Head of caudate nucleus (tissue), 42 donors: ENCODE measurements at regions not wholly inside any gene's neighbourhood (a gene's known extent, or its start where the extent isn't known, plus 50 kb on each side); places are given as distances from the start of the nearest gene placed in this dataset.
"Not testable (repeated sequence)": the region's sequence is repeated elsewhere in the genome, so short reads cannot be mapped to it uniquely, and the experiment has no call there.

ENCODE experiments used
- DNase-seq, 42 donors: peaks; one replicate each; pipeline versions ENCODE4 v3.0.0 to v3.0.0-alpha.2; 2020 to 2021; ENCODE audit warnings: mixed read lengths in 7 of 42
- intact Hi-C: fragments of 100-400 bp; cut with DNase I; formaldehyde crosslinking; loops from one replicate; pipeline ENCODE4 v1.15.0; 2022

DNA sequence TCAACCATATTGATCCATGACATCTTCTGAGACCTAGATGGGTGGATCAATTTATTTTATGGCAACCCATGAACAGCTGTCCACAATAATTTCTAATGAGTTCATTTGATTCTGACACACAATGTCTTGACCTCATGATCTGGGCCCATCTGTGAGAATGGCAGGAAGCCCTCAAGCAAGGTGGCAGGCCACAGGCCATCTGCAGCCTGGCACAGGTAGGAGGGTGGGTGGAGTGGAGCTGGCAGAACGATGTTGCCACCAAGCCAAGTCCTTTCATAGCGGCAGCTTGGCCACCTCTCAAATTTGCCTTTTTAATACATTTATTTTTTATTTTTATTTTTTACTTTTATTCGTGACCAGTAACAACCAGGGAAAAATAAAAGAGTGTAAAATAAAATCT lies 1181.6 kb upstream of the SORCS1 start:
- DNase-seq: no peak
- intact Hi-C loops: no loop called here

DNA sequence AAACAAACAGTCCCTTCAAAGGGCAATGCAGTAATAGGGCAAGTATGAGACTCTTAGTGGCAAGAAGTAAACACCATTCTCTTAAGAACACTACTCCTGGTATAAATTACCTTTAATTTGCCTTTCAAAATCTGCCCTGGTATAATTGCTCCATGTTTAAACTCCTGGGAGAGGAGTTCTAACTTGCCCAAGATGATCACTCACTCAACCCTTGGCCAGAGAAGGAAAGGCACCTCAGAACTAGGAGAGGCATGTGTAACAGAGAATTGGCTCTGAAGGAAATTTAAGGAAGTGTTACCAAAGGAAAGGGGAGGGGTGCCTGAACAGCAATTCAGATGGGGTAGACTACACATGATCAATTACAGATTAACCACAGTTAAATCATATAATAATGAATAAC lies 1173.6 kb upstream of the SORCS1 start:
- no peak for DNase-seq
- intact Hi-C loops: no loop called here

DNA sequence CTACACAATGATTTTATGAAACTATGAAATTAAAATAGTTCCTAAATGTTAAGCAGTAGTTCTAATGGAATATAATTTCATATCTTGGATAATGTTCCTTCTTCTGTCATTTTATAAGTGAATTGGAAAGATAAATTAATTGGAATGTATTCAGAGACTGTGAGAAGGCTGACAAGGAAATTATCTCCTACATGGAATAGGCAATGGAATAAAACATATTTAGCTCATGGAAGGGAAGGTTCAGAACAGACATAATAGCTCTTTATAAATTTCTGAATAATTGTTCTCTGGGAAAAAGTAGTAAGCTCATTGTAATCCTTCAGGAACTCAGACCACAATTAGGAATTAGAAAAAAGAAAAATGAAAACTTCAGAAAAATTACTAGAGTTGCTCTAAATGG lies 1172.3 kb upstream of the SORCS1 start:
- no peak for DNase-seq
- intact Hi-C loops: no loop called here

DNA sequence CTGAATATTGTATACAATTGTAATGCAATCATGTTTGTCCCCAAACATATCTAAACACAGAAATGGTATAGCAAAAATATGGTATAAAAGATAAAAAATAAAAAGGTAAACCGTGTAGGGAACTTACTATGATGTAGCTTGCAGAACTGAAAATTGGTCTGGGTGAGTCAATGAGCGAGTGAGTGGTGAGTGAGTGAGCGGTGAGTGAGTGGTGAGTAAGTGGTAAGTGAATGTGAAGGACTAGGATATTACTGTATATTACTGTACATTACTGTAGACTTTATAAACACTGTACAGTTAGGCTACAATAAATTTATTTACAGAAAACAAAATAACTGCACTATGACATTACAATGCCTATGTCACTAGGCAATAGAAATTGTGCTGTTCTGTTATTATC lies 1163.2 kb upstream of the SORCS1 start:
- DNase-seq: no peak
- intact Hi-C loops: no loop called here

DNA sequence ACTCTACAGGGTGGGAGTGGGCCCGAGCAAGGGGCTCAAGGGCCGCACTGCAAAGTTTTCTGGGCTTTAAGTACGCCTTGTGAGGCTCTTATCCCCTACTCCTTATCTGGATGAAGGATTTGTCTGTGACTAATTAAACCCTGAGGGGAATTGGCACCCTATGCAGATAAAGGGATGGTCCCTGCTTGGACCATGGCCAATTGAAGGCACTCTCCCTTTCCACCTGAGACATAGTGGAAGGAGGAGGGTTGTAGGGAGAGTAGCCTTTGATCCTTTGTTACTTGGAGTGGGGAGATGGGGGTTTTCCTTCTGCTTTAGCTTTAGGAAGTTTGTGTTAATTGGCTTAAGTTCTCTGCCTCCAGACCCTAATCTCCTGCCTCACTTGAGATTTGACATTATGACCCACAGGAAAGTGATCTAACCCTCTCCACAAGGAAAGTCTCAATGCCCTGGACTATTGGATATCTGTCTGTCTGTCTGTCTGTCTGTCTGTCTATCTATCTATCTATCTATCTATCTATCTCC lies 1158.8 kb upstream of the SORCS1 start:
- intact Hi-C loops: no loop called here
- no peak for DNase-seq

DNA sequence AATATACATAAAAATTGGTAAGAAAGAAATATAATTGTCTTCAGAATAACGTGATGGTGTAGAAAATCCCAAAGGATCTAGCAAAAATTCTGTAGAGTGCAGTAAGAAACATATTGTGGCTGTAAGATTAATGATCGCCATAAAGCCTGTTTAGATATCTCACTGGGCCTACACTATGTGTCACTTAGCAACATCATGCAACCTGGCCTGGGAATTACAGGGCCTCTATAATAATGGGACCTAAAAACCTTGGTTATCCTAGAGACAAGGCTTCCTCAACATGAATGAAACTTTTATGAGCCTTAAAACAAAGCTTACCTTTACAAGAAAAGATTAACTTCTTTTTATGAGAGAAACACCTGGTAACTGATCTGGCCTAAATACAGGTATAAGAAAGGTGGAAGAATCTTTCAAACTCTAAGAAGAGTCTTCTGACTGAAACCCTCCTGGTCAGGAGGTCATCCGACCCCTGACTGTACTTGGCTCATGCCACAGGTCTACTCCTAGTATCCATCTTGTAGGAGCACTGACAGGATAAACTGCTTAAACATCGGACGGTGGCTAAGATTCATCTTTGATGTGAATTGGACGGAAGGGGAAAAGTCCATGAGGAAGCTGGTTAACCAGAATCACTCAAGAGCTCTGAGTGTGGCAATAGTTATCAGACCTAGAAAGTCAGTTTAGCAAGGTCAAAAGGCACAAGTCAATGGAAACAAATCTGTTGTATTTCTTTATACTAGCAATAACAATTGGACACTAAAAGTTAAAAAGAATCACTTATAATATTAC lies 1155.1 kb upstream of the SORCS1 start:
- DNase-seq: no peak
- intact Hi-C loops: no loop called here

DNA sequence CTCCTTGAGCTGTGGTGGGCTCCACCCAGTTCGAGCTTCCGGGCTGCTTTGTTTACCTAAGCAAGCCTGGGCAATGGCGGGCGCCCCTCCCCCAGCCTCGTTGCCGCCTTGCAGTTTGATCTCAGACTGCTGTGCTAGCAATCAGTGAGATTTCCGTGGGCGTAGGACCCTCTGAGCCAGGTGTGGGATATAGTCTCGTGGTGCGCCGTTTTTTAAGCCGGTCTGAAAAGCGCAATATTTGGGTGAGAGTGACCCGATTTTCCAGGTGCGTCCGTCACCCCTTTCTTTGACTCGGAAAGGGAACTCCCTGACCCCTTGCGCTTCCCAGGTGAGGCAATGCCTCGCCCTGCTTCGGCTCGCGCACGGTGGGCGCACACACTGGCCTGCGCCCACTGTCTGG lies 1151.1 kb upstream of the SORCS1 start:
- DNase-seq, intact Hi-C loops: not testable (repeated sequence)

DNA sequence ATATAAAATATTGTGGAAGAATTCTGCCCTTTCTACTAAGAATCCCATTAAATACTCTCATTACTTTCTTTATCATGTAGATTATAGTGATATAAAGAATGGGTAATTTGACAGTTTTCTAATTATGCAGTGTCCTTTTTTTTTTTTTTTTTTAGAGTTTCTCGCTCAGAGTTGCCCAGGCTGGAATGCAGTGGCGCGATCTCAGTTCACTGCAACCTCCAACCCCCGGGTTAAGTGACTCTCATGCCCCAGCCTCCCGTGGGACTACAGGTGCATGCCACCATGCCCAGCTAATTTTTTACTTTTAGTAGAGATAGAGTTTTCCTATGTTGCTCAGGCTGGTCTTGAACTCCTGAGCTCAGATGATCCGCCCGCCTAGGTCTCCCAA lies 1143.4 kb upstream of the SORCS1 start:
- intact Hi-C loops: no loop called here
- DNase-seq: no peak

DNA sequence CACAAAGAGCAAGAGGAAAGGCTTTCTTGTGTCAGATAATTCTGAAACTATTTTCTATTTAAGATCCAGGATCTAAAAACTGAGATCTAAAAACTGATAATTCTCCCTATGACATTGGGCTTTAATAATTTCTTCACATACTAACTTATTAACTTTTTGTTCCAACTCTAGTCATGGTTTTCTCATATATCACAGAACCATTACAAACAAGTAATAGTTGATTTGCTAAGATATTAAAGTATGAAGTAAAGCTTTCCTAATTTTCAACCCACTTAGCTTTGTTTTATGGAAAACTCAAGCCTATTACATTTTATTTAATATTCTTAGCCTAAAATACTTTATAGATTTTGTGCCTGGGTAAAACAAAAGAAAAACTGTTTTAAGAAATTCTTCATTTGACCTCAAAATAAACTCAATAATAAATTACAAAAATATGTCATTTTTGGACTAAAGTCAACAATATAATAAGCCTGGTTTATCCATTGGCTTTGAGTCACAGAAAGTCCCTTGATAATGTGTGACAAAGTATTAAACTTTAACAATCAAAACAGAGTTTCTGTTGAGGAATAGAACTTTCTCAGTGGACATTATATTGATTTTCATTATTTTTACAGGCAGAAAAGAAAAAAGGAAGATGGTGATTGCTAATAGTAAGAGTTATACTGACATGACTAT lies 1142.9 kb upstream of the SORCS1 start:
- intact Hi-C loops: no loop called here

DNA sequence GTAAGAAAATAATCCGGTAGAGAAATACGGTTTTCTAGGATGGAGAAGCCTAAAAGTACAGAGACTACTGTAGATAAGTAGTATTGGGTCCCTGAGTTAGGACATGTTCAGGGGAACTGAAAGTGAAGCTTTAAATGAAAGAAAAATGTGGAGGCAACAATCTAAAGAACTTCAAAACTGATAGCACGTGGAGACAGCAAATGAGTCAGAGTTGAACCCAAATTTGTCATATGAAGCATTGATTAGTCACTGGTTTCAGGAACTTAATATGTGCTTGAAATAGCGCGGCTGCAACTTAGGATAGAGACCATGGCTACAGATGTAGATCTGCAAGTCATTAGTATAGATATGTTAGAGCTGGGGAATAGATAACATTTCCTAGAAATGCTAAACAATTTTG lies 1138.6 kb upstream of the SORCS1 start:
- intact Hi-C loops: no loop called here
- DNase-seq: no peak

More for the DNA sequence above, 1142.9 kb upstream of the SORCS1 start:
- DNase-seq: no peak

DNA sequence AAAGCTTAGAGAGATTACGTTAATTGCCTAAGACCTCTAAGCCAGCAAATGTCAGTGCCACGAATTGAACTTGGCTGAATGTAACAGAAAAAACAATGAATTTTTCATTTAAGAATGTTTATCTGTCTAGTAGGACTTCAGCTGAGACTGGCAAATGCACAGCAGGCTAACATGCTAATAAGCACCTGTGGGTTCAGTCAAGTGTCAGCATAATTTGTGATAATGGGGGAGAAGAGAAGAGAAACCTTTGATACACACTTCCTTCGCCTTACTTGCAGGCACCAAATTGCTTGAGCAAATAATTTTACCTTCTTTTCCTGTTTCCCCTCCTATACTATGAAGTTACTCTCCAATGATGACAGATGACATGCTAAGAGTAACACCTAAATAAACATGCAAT lies 1136.5 kb upstream of the SORCS1 start:
- intact Hi-C loops: no loop called here
- no peak for DNase-seq

DNA sequence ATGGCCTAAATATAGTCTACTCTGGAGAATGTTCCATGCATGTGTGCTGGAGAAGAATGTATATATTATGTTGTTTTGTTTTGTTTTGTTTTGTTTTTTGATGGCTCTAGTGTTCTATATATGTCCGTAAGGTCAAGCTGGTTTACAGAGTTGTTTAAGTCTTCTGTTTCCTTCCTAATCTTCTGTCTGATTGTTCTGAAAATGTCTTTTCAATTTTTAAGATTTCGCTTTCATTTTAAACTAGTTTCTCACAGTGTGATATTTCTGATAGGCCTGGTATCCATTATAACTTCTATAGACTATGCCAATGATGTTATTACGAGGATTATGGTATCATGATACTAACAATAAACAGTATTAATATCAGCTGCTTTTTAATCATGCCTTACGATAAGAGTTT lies 1126.3 kb upstream of the SORCS1 start:
- intact Hi-C loops: no loop called here
- no peak for DNase-seq

DNA sequence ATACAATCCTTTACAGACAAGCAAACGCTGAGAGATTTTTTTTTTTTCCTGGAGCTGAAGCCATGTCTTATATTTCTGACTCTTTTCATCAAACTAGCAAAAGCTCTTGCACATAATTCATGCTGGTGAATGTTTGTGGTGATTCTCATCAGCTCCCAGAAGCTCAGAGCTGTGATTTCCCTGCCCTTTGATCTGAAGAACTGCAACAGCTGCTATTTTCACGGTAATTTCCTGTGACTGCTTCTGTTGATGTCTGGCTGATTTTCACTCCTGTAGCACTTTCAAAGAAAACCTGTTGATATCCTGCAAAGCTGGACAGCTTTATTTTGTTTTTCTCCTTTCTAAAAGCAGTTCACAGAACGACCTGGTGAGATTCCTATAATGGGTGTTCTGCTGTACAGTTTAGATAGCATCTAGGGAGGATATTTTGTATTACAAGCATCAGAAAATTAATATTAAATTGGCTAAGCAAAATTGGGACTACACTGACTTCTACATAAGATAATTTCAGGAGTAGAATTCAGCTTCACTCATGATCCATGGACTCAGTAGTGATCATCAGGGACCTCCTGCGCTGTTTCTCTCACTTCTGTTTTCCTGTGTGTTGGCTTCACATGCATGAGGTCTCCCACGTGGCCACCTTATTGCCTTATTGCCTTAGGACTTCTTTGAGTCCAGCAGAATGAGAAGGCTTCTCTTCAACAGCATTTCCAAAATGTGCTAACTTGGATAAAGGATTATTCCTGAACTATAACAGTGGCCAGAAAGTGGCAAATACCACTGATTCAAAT lies 1111.6 kb upstream of the SORCS1 start:
- DNase-seq: no peak
- intact Hi-C loops: no loop called here

DNA sequence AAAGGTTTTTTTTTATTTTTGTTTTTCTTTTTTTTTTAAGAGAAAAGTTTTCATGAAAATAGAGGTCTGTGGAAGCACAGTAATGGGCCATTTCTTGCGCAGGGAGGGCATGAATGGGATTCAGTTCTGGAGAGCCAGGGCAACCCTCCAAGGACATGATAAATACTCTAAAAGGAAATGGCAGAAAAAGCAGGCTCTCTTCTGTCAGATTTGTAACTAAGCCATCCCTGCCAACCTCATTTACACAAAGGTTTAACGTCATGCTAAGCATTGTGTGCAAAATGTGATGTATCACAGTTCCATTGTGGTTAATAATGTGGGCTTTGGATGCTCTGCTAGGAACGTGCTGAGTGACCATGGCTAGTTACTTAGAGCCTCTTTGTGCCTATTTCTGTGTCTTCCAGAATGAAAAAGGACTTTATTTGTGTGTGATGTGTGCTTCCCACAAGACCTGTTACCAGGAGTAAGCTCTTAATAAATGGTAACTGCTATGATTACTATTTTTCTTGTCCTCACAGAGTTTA lies 1095.9 kb upstream of the SORCS1 start:
- intact Hi-C loops: no loop called here
- DNase-seq: no peak

DNA sequence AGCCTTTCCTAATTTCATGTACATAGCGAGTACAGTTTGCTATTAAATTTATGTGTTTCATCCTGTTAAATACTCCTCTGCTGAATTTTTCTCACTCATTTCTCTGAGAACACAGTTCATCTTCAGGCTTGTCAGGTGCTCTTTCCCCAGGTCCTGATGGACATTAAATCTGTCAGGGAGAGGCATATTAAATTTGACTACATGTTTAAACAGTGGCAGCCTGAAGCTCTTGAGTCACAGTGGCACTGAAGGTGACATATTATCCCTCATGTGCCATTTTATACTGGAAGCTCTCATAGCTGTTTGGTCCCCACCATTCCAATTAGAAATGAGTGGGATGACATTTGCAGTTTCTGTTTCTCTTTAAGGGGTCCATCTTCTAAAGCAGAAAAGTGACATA lies 1089.6 kb upstream of the SORCS1 start:
- no peak for DNase-seq
- intact Hi-C loops: no loop called here

DNA sequence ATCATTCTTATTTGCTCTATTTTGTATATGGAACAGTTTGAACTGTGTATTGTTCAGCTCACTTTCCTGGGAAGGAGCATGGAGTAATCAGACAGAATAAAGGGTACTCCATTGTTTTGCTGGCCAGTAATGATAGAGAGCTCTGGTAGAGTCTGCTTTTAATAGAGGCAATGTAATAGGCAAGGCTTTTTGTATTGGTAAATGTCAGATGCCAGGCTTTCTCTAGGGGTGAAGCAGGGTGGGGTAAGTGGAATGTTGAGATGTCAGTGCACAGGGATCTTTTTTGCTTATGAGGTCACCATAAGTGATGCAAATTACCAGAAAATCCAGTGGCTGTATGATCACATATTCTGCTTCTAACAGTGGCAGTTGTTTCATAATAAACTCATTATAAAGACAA lies 1088.3 kb upstream of the SORCS1 start:
- intact Hi-C loops: no loop called here

DNA sequence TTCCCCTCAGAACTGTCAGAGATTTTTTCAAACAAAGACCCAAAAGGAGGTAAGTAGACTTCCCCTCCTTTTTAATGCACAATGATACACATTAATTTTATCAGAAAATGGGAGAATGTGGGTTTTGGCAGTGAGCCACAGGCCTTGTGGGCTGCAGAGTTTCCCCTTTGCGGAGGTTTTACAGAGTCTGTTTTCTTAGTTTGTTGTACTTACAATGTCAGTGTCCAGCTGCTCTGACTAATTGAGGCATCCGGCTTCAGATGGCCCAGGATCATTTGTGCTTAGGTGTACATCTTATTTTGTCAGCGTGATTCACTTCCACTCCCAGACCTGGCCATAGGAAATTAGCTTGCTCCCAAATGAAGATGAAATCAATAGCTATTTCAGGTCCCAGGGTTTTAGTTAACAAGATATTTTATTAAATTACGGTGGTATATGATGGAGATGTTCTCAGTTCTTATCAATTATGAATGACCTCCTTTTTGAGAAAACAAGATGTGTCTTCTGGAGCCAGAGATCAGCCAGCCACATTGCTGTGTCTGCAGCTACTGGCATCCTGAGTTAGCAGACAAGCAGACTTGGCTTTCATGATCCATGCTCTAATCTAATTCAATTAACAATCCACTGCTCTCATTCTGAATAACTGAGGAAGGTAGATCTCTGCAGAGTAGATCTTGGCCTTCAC lies 1086.6 kb upstream of the SORCS1 start:
- no peak for DNase-seq
- intact Hi-C loops: no loop called here

More for the DNA sequence above, 1088.3 kb upstream of the SORCS1 start:
- DNase-seq: no peak

DNA sequence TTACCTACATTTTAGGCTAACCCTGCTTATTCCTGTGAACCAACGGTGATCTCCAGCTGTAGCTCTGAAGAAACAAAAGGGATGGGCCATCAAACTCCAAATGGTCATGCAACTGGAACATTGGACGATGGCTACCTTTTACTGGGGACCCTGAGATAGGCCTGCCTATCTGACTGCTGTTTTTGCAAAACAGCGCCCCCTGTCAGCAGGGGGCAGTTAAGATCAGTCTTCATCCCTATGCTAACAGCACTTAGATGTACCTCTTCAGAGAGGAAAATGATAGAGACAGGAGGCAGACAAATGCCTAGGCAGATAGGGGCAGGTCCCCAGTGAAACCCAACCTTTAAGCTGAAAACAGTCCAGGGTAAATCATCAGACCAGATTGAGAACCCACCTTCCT lies 1085.4 kb upstream of the SORCS1 start:
- DNase-seq: no peak
- intact Hi-C loops: no loop called here
